ENCODE measurements at regions not wholly inside any gene's neighbourhood (a gene's known extent, or its start where the extent isn't known, plus 50 kb on each side); places are given as distances from the start of the nearest gene placed in this dataset.
"Not testable (repeated sequence)": the region's sequence is repeated elsewhere in the genome, so short reads cannot be mapped to it uniquely, and the experiment has no call there.

- DNase-seq (ENCODE audit: low read depth), result no peak
Observed at GRCh38 chr14:30266290-30266689, 292.7 kb upstream of the G2E3 start.

GRCh38 chr14:30267141-30267540, 291.8 kb upstream of the G2E3 start:
- DNase-seq (ENCODE audit: low read depth), result peak; percentile 68

GRCh38 chr14:30270200-30271161, 288.5 kb upstream of the G2E3 start:
- DNase-seq (ENCODE audit: low read depth), result peak; percentile 85

DNA sequence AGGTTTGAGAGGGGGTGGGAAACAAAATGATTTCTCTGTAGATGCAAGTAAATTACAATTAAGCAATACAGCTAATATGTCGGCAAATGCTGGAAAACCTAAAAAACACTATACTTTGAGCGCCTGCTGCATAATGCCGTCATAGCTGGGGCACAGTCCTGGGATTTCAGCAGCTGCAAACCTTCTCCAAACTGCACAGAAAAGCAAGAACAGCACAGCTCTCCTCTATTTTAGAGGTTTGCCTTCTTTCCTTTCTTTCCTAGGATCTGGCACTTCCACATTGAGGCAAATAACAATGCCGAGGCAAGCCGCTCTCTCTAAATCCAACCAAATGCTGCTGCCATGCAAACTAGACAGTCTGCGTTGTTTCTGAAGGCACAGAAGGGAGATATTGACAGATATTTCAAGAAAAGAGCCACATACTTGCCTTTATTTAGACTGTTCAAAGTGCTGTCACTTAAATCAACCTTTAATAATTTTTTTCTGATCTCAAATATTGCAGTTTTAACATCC, 287.1 kb upstream of the G2E3 start:
- DNase-seq (ENCODE audit: low read depth), result no peak

DNA sequence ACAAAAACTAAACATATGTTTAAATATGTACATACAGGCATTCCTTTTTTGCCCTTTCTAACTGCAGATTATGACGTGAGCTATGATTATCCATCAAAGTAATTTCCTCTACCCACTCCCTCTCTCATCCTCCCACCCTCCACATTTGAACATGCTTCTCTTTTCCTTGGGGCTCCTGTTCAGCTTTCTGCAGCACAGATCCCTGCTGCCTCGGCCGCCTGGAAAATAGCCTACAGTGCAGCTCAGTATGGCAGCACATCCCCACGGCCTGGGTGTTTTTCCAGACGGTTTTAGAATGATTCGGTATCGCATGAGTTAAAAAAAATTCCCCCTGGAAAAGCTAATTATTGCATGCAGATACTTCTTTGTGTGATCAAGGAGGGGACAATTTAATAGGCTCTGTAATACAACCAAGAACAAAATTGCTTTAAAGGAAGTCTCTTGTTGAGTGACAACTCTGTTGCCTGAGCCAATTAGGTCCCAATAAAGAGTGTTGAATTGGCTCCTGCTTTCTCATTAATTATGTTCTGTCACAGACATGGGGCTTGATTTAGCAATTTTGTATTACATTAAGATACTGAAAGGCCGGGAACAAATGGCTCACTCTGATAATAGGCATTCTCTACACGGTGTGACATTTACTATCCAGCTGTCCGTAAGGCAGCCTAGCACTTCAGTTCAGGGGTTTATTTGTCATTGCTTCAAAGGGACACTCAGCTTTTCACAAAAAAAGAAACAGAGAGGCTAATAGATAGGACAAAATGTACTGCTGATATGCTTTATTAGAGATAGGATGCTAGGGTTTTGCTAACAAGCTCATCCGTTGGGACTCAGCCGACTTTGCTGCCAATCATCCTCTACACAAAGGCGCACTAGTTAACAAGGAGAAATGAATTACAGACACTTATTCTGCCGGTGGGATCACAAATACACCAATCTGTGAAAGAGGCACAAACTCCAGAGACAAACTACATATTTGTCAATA, 285.8 kb upstream of the G2E3 start:
- no peak for DNase-seq (ENCODE audit: low read depth)

- DNase-seq (ENCODE audit: low read depth), result no peak
Observed at GRCh38 chr14:30275604-30276003, 283.4 kb upstream of the G2E3 start.

- no peak for DNase-seq (ENCODE audit: low read depth)
Observed at GRCh38 chr14:30277268-30277667, 281.7 kb upstream of the G2E3 start.

DNA sequence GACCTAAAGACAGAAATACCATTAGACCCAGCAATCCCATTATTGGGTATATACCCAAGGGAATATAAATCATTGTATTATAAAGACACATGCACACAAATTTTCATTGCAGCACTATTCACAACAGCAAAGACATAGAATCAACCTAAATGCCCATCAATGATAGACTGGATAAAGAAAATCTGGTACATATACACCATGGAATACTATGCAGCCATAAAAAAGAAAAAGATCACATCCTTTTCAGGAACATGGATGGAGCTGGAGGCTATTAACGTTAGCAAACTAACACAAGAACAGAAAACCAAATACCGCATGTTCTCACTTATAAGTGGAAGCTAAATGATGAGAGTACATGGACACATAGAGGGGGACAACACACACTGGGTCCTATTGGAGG, 280.1 kb upstream of the G2E3 start:
- not testable (repeated sequence) for DNase-seq (ENCODE audit: low read depth)

GRCh38 chr14:30283822-30284446, 275.0 kb upstream of the G2E3 start:
- DNase-seq (ENCODE audit: low read depth), result peak; percentile 56

DNA sequence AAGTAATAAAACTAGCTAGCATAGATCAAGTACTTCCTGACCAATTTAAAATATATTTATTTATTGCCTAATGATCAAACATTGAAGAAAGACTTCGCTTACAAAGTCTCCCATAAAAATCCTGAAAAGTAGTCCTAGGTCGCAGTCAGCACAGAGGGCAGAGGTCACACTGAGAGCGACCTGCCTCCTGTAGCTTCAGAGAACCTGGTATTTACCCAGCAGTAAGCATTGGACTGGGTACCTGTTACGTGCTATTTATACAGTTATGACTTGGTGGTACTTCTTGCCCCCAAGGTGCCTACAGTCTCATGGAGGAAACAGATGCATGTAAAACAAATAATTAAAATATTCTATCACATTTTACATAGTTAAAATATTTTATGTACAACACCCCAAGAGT, 274.1 kb upstream of the G2E3 start:
- no peak for DNase-seq (ENCODE audit: low read depth)

GRCh38 chr14:30287579-30288445, 271.1 kb upstream of the G2E3 start:
- DNase-seq (ENCODE audit: low read depth), result no peak

- DNase-seq (ENCODE audit: low read depth), result peak; percentile 10
Observed at GRCh38 chr14:30290001-30290400, 269.0 kb upstream of the G2E3 start.

- DNase-seq (ENCODE audit: low read depth), result peak; percentile 69
Observed at GRCh38 chr14:30291216-30291615, 267.7 kb upstream of the G2E3 start.

- no peak for DNase-seq (ENCODE audit: low read depth)
Observed at GRCh38 chr14:30292541-30292940, 266.4 kb upstream of the G2E3 start.

DNA sequence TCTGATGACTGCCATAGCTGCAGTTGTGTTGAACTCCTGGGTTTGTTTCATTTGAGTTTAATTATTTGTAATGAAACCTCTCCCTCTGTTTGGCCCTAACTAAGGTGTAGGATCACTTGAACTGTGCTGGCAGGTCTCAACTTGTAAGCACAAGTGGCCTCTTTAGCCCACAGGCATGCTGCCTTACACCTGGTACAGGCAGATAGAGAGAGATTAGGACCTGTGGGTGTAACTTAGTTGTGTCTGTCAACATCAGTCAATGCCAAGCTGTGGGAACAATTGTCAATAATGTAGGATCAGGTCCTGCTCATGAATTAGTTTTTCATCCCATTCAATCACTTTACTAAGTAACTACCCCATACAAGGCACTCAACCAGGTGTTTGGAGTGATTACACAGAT, 263.0 kb upstream of the G2E3 start:
- DNase-seq (ENCODE audit: low read depth), result no peak

DNA sequence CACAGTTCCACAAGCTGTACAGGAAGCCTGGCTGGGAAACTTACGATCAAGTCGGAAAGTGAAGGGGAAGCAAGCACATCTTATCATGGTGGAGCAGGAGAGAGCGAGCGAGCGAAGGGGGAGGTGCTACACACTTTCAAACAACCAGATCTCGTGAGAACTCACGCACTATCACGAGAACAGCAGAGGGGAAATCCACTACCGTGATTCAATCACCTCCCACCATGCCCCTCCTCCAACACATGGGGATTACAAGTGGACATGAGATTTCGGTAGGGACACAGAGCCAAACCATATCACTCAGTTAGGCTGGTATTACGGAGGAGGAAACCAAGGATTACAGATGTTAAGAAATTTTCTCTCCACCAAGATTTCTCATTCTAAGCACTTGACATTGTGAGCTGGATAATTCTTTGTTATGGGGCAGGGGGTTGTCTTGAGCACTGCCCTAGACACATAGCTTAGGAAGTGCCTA, 262.0 kb upstream of the G2E3 start:
- DNase-seq (ENCODE audit: low read depth), result no peak

DNA sequence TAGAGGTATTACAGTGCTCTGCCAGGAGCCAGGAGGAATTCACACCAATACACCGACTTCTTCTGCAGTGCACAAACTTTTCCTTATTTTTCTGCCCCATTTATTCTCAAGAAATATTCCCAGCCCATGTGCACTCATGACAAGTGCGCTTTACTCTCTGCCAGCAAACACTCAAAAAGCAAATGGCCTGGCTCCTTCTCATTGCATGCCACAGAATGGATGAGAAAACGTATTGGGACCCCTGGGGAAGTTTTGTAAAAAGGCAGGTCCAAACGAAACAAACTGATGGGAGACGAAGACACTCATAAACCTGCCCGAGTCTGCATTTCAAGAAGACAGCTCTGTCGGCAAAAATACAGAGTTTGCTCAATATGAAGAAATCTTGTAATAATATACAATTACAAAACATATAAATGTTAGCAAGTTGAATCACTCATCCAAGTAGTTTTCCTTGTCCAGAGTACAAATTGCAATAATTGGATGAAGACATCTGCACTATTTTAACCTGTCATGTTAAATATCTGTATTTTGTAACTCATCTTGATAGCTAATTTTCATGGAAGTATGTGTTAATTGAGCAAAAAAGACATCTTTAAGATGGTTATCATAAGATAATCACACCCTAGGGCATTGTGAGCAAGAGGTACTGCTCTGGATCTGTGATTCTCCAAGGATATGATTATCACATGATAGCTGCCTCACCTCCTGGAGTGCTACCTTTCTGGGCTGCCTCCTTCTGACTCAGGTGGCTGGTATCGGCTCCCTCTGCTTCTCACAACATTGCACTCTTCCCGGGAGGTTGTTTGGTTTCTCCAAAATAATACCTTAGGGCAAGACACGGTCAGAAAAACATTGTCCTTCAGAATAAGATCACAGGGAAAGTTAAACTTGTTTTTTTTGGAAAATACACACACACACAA, 260.8 kb upstream of the G2E3 start:
- no peak for DNase-seq (ENCODE audit: low read depth)

DNA sequence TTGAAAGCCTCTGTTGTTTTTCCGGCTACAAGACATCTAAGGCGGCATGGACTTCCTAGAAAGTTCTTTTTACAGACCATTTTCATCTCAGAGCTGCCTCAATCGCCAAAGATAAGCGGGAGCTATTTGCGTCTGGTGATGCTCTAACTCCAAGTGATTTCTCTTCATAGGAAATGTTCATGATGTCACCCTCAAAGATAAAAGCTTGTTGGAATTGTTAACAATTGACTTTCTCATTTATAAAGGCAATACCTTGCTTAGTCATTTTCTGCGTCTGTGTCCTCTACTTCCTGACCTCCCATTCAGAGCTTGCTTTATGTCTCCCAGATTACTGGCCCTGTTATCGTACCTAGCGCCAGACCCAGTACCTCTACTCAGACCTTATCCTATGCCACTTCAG, 259.0 kb upstream of the G2E3 start:
- DNase-seq (ENCODE audit: low read depth), result no peak

GRCh38 chr14:30303350-30303749, 255.6 kb upstream of the G2E3 start:
- no peak for DNase-seq (ENCODE audit: low read depth)

DNA sequence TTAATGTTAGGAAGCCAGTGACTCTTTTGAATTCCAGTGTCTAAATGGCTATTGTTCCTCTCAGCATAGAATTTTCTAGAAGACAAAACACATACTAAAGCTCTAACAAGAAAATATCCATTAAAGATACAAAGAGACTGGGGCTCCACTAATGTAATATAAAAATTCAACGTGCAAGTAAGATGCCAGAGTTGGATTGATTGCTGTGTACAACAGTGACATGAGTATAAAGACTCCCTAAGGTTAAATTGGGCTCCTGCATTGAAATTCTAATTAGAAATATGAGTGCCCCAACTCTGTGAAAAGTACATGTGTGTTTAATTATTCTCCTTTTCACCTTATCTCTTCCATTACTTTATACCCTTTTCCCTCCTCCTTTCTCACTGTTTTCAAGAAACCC, 253.6 kb upstream of the G2E3 start:
- DNase-seq (ENCODE audit: low read depth), result no peak
